GM13976 (cell line): ENCODE measurements at regions not wholly inside any gene's neighbourhood (a gene's known extent, or its start where the extent isn't known, plus 50 kb on each side); places are given as distances from the start of the nearest gene placed in this dataset.
"Not testable (repeated sequence)": the region's sequence is repeated elsewhere in the genome, so short reads cannot be mapped to it uniquely, and the experiment has no call there.

Experiments
- DNase-seq: peaks from one replicate; pipeline ENCODE4 v3.0.0; 2012; ENCODE audit warnings: low spot score
- in situ Hi-C: fragments of 300-500 bp; cut with MboI; formaldehyde crosslinking; loops from one replicate; pipeline ENCODE4 v1.12.0; 2022; ENCODE audit warnings: low sequenced_read_pairs, mixed read lengths, inconsistent platforms; ENCODE audit not compliant: unreplicated experiment
- TF ChIP-seq, protein P1 (sequence below): IDR thresholded peaks from 2 replicates; pipeline ENCODE4 v1.5.1; 2012; ENCODE audit warnings: borderline replicate concordance, mild to moderate bottlenecking; ENCODE audit not compliant: insufficient read depth; ENCODE audit errors: extremely low read depth, missing control alignments, control extremely low read depth

DNA sequence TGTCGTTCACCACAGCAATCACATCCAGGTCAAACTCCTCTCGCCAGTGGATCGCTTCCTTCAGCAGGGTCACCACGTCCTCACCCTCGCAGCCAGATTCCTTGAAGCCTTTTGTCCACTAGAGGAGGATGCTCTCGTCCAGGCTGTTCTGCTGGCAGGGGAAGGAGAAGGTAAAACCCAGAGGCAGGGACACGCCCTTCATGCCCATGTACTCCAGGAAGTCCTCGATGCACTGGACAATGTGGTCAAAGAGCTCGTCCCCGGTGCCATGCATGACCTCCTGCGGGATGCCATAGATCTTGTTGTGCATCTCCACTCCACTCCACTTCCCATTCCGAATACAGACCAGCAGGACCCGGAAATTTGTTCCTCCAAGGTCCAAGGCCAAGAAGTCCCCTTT, 152.4 kb downstream of the TENT5D start:
- in situ Hi-C loops = no loop called here
- no peak for DNase-seq
- TF ChIP-seq, protein P1, sequence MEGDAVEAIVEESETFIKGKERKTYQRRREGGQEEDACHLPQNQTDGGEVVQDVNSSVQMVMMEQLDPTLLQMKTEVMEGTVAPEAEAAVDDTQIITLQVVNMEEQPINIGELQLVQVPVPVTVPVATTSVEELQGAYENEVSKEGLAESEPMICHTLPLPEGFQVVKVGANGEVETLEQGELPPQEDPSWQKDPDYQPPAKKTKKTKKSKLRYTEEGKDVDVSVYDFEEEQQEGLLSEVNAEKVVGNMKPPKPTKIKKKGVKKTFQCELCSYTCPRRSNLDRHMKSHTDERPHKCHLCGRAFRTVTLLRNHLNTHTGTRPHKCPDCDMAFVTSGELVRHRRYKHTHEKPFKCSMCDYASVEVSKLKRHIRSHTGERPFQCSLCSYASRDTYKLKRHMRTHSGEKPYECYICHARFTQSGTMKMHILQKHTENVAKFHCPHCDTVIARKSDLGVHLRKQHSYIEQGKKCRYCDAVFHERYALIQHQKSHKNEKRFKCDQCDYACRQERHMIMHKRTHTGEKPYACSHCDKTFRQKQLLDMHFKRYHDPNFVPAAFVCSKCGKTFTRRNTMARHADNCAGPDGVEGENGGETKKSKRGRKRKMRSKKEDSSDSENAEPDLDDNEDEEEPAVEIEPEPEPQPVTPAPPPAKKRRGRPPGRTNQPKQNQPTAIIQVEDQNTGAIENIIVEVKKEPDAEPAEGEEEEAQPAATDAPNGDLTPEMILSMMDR = no peak

DNA sequence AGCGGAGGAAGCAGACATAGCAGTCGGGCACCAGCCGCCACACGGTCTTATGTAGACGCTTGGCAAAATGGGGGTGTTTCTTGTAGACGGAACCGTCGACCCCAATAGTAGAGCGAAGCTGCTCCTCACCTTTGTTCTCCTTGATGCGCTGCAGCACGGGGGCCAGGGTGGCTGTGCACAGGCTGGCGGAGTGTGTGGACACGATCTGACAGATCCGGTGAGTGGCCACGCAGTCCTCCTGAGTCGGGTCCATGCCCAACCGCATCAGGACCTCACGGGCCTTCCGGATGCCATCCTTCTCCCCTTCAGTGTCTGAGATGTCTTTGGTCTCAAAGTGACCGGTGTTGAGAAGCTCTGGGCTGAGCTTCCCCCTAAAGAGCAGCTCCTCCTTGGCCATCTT, 153.0 kb downstream of the TENT5D start:
- TF ChIP-seq, protein P1 = no peak
- no peak for DNase-seq
- in situ Hi-C loops = no loop called here

DNA sequence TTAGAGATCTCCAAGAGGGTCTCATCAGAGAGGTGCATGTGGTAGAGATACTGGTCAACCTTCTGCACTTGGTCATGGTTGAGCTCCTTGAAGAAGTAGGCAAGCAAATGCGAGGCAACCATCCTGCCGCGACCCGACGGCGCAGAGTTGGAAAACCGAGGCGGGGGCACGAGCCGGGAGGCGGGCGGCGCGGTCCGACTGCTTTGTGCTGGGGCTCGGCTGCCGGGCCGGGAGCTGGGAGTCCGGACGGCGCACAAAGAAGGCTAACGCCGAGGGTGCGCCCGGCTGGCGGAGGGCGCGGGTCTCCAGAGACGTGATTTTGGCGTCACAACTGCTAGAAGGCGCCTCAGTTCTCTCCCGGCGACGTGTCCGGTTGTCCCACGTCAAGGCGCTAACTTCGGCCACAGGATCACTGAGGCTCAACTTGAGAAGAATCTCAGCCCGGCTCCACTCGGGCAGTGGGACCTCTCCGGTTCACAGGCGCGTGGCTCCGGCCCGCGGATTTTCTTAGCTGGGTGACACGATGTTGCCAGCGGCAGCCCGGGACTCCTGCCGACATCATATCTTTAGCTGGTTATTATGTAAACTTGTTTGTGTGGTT, 154.3 kb downstream of the TENT5D start:
- DNase-seq, in situ Hi-C loops: not testable (repeated sequence)

DNA sequence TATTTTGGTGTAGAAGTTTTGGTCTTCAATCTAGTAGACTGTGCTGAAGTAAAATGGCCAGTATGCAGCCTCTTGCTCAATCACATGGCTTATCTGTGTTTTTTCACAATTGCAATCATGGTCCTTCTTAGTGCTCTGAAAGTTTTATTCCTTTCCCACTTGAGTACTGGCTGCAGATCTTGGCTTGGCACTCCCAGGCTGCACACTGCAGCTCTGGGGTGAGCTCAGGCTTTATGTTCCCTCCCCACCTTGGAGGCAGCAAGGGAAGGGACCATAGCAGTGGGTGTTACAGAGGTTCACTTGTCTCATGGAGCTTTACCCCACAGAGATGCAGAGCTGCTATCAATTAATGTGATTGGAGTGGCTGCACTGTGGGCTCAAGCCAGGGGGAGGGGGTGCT, 156.0 kb downstream of the TENT5D start:
- TF ChIP-seq, protein P1 = no peak
- in situ Hi-C loops = no loop called here
- no peak for DNase-seq

DNA sequence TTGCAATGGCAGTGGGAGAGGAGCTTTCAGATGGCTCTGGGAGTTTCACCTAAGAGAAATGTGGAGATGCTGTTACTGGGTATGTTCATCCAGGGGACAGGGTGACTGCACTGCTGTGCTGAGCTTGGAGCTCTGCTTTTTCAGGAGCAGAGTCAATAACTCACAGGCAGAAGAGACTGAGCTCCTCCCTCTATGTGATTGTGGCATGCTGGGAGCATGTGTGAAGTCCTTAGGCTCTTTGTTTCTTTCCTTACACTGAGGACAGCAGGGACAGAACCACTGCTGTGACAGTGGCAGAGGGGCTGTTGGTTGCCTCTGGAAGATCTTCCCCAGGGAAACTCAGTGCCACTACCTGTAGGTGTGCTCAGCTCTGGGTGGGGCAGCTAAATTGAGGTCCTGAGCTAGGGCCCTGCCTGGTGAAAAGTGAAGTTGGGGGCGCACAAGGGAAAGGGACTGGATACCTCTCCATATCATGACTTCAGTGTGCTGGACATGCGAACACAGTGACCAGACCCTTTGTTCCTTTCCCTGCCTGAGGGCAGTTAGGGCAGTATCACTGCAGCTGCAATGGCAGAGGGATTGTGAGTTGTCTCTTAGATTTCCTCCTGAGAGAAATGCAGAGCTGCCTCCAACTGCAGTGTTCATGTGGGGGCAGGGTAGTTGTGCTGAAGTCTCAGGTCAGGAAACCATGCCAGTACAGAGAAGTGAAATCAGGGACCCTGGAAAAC, 156.7 kb downstream of the TENT5D start:
- in situ Hi-C loops = no loop called here
- TF ChIP-seq, protein P1 = no peak
- DNase-seq = no peak

DNA sequence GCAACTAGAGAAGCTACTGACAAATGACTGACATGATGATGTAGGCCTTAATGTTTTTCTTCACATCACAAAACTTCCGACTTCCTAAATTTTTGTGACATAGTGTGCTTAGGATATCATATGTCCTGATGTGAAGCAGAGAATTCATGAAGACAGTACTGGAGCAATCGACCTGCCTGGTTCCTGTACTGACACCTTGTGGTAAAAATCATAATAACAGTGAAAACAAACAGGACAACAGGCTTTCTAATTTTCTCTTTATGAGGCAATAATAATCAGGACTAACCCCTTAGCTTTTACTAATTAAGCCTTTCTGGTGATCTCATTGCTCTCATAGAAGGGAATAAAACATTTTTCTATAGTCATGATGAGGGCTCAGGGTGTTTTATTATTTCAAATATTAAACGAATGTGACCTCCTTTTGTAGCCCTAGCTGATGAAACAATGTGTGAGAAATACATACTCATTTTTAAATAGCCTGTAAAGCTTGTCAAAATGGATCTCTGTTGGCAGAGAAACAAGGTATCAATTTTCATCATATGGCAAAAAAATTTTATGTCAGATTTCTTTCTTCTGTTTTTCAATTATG, 158.4 kb downstream of the TENT5D start:
- DNase-seq = peak; percentile 18
- TF ChIP-seq, protein P1 = peak; percentile 52
- in situ Hi-C loops = no loop called here

DNA sequence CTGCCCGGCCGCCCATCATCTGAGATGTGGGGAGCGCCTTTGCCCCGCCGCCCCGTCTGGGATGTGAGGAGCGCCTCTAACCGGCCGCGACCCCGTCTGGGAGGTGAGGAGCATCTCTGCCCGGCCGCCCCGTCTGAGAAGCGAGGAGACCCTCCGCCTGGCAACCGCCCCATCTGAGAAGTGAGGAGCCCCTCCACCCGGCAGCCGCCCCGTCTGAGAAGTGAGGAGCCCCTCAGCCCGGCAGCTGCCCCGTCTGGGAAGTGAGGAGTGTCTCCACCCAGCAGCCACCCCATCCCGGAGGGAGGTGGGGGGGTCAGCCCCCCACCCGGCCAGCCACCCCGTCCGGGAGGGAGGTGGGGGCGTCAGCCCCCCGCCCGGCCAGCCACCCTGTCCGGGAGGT, 170.7 kb downstream of the TENT5D start:
- DNase-seq, in situ Hi-C loops: not testable (repeated sequence)
